Fibroblast of lung (primary cell): ENCODE measurements at regions not wholly inside any gene's neighbourhood (a gene's known extent, or its start where the extent isn't known, plus 50 kb on each side); places are given as distances from the start of the nearest gene placed in this dataset.

Experiments
- EZH2 ChIP-seq: IDR thresholded peaks from 2 replicates; pipeline ENCODE4 v1.5.1; 2012; ENCODE audit warnings: low read length, control low read depth, mild to moderate bottlenecking; ENCODE audit errors: missing control alignments
- TF ChIP-seq, protein P1 (sequence below), 2 donors: IDR thresholded peaks in 1 of 2; conservative IDR thresholded peaks in 1 of 2; 1 replicate in 1 of 2; 2 replicates in 1 of 2; pipeline ENCODE4 v1.5.1; 2011 to 2012; ENCODE audit warnings: low read length in 2 of 2, control low read depth in 1 of 2, inconsistent platforms in 1 of 2, low read depth in 1 of 2, mild to moderate bottlenecking in 1 of 2

DNA sequence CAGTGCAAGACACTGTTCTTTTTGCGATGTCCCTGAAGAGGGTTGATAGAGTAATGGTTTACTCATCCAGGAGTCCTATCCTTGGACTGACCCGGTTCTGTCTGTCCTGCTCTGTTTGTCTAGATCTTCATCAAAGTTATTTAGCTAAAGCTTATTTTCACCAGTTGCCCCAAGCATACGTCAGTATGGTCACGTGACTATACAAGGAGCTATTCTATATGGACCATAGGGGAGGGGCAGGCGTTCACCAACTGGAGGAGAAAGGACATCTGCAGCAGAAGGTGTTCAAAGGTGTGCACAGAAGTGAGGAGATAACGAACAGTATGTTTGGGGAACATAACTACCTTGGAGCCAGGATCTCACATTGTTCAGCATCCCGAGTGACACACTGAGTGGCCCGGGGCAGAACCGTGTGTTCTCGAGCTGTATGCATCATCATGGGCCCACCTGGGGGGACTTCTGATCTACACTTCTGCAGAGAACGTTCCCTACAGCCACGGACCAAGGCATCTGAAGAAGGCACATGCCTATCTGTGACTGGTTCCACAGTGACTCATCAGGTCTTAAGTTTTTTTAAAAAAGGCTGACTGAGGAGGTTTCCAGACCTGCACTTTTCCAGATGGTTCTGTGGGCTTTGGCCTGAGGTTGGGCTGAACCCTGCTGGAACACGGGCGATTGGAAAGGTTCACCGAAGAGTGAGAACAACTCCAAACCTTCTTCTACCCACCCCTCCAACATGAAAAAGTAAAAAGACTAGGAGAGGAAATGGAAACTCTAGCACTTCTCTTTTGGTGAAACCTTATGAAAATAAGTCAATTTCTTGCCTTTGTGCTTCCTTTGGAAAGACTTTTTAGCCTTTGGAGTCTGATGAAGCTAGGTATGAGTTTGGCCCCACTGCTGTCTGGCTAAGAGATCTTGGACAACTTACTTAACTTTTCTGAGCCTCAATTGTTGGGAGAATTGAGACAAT, 68.6 kb upstream of the YWHAQ start:
- TF ChIP-seq, protein P1, sequence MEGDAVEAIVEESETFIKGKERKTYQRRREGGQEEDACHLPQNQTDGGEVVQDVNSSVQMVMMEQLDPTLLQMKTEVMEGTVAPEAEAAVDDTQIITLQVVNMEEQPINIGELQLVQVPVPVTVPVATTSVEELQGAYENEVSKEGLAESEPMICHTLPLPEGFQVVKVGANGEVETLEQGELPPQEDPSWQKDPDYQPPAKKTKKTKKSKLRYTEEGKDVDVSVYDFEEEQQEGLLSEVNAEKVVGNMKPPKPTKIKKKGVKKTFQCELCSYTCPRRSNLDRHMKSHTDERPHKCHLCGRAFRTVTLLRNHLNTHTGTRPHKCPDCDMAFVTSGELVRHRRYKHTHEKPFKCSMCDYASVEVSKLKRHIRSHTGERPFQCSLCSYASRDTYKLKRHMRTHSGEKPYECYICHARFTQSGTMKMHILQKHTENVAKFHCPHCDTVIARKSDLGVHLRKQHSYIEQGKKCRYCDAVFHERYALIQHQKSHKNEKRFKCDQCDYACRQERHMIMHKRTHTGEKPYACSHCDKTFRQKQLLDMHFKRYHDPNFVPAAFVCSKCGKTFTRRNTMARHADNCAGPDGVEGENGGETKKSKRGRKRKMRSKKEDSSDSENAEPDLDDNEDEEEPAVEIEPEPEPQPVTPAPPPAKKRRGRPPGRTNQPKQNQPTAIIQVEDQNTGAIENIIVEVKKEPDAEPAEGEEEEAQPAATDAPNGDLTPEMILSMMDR (conservative IDR thresholded peaks at IDR 0.05 in 1 of 2, IDR thresholded peaks at IDR 0.05 in 1 of 2; ENCODE audit: low read depth in 1 of 2, low read length in 2 of 2): no peak
- TF ChIP-seq EZH2: no peak
